Kidney (tissue), 13 donors: ENCODE measurements at regions not wholly inside any gene's neighbourhood (a gene's known extent, or its start where the extent isn't known, plus 50 kb on each side); places are given as distances from the start of the nearest gene placed in this dataset.

Source experiments
- DNase-seq, 5 donors: peaks; one replicate each; pipeline ENCODE4 v3.0.0-alpha.2; 2013 to 2020
- FAIRE-seq: peaks from 2 replicates; lab custom pipeline; 2012; peaks lifted over from hg19 to GRCh38; lab: Jason Lieb, UNC
- H3K27ac ChIP-seq, 2 donors: one replicate each; pipeline ENCODE4 v1.7.0; 2013; ENCODE audit warnings: low read depth in 2 of 2, low read length in 2 of 2, inconsistent platforms in 1 of 2
- H3K27me3 ChIP-seq: one replicate; pipeline ENCODE4 v1.7.1; 2013; ENCODE audit warnings: low read length, inconsistent platforms; ENCODE audit not compliant: control insufficient read depth, insufficient read depth
- H3K36me3 ChIP-seq, 3 donors: one replicate each; pipeline versions ENCODE4 v1.7.0 to v1.7.1; 2013; ENCODE audit warnings: low read length in 3 of 3, control low read depth in 1 of 3, inconsistent platforms in 1 of 3; ENCODE audit not compliant: insufficient read depth in 3 of 3, control insufficient read depth in 2 of 3
- H3K4me1 ChIP-seq, 3 donors: one replicate each; pipeline versions ENCODE4 v1.7.0 to v1.7.1; 2013; ENCODE audit warnings: low read length in 3 of 3, inconsistent platforms in 1 of 3, low read depth in 1 of 3; ENCODE audit not compliant: control insufficient read depth in 2 of 3, insufficient read depth in 2 of 3
- H3K4me3 ChIP-seq, 3 donors: one replicate each; pipeline versions ENCODE4 v1.7.0 to v1.8.1; 2013; ENCODE audit warnings: low read length in 3 of 3, control low read depth in 1 of 3, inconsistent platforms in 1 of 3
- H3K9ac ChIP-seq, 3 donors: one replicate each; pipeline versions ENCODE4 v1.7.0 to v1.7.1; 2013; ENCODE audit warnings: low read length in 3 of 3, control low read depth in 1 of 3, inconsistent platforms in 1 of 3
- H3K9me3 ChIP-seq, 3 donors: one replicate each; pipeline versions ENCODE4 v1.7.0 to v1.7.1; 2013; ENCODE audit warnings: low read length in 3 of 3, control low read depth in 1 of 3, inconsistent platforms in 1 of 3; ENCODE audit not compliant: control insufficient read depth in 2 of 3, insufficient read depth in 1 of 3
- intact Hi-C: fragments of 100-400 bp; cut with DNase I; formaldehyde crosslinking; loops from one replicate; pipeline ENCODE4 v1.11.1; 2022
- TF ChIP-seq, protein P1 (sequence below): IDR thresholded peaks from 3 replicates; pipeline ENCODE4 v1.5.1; 2012; ENCODE audit warnings: mild to moderate bottlenecking, moderate library complexity, borderline replicate concordance; ENCODE audit not compliant: insufficient read depth; ENCODE audit errors: extremely low read depth
- donor health status: control.
- donor health status: control.
- donor health status: control.
- donor health status: control.
- donor health status: control.
- donor health status: DM: yes; HTN: yes; CAD: no.
- donor health status: Normal renal cell carcinoma (clear cell type).

DNA sequence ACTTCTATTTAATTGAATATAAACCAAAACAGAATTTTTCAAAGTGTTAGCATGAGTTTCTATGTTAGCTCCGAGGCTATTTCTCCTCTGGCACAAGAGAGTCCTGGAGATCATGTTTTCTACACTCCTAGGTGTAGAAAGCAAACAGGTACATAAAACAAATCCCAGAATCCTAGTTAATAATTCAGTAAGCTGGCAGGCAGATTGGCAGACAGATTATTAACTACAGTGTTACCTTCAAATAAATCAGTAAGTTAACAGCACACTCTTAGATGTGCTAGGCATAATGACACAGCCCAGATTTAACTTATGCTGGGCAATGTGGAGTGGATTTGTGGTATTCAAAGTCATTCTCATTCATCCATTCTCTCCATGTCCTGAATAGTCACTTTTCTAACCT lies 282.8 kb upstream of the RPS23 start:
- DNase-seq (peak in 2 of 5 donors; percentile 22 to 30), FAIRE-seq (peak; percentile 62)
- Histone ChIP-seq H3K27me3 (no peaks in the 10 kb centered on the region), H3K27ac (peak overlapping the region; percentile 16 to 72), H3K36me3 (no peaks in the 10 kb centered on the region), H3K9me3 (no peaks in the 10 kb centered on the region), H3K4me1 (peaks cover 0 to 17% (median 3%) of the 10 kb centered on the region in 3 donors), H3K9ac (no peak overlapping the region), H3K4me3 (peak overlapping the region in 2 of 3 donors; percentile 28 to 29)
- TF ChIP-seq, protein P1, sequence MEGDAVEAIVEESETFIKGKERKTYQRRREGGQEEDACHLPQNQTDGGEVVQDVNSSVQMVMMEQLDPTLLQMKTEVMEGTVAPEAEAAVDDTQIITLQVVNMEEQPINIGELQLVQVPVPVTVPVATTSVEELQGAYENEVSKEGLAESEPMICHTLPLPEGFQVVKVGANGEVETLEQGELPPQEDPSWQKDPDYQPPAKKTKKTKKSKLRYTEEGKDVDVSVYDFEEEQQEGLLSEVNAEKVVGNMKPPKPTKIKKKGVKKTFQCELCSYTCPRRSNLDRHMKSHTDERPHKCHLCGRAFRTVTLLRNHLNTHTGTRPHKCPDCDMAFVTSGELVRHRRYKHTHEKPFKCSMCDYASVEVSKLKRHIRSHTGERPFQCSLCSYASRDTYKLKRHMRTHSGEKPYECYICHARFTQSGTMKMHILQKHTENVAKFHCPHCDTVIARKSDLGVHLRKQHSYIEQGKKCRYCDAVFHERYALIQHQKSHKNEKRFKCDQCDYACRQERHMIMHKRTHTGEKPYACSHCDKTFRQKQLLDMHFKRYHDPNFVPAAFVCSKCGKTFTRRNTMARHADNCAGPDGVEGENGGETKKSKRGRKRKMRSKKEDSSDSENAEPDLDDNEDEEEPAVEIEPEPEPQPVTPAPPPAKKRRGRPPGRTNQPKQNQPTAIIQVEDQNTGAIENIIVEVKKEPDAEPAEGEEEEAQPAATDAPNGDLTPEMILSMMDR = no peak
- intact Hi-C loops = no loop called here

DNA sequence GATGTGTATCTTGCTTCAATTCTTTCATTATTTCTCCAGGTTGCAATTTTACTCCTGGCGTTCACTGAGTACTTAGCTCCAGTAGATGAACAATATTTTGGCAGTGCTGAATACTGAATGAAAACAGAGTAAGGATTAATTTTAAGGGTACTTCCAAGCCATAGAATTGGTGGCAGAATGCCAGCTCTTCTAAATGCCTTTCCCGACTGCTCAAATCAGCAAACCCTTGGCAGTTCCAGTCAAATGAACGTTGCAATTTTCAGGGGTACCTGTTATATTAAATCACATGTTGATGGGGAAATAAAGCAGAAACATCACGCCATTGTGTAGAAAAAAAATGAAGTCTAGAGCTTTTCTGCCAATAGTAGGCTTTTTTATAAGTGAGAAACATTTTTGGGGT lies 282.4 kb upstream of the RPS23 start:
- FAIRE-seq (no peak), DNase-seq (peak in 2 of 5 donors; percentile 27 to 32)
- intact Hi-C loops = no loop called here
- peak overlapping the region in 2 of 3 donors; percentile 28 to 29 for H3K4me3 ChIP-seq
- no peaks in the 10 kb centered on the region for H3K27me3 ChIP-seq
- H3K36me3 ChIP-seq = no peaks in the 10 kb centered on the region
- H3K4me1 ChIP-seq = peaks cover 0 to 17% (median 3%) of the 10 kb centered on the region in 3 donors
- TF ChIP-seq, protein P1 = no peak
- no peak overlapping the region for H3K9ac ChIP-seq
- H3K9me3 ChIP-seq = no peaks in the 10 kb centered on the region
- H3K27ac ChIP-seq = peak overlapping the region; percentile 16 to 72

DNA sequence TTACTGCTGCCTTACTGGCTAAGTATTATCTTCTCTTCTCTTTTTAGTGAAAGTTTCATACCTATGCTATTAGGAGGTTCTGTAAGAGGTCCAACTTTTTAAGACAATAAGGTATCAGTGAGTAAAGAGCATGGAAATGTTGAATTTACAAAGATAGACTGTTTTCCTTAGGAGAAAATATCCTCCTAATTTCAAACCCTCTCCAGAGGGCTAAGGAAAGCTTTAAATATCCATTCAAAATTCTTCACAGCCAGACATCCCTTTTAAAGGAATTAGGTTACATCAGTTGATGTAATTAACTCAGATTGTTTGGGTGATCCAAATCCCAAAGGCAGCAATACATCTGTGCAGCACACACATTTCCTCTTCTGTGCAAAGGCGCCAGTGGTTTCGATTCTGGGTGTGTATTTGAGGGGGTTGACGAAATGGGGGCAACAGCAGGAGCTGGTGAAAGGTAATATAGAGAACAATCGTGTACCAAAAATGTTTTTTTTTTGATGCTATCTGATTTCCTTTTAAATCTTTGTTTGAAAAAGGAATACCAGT lies 273.8 kb upstream of the RPS23 start:
- intact Hi-C loops = no loop called here
- no peaks in the 10 kb centered on the region for H3K36me3 ChIP-seq
- H3K27ac ChIP-seq = no peak overlapping the region
- H3K4me3 ChIP-seq = no peak overlapping the region
- peak in 2 of 5 donors; percentile 10 to 33 for DNase-seq
- H3K4me1 ChIP-seq = no peaks in the 10 kb centered on the region
- no peaks in the 10 kb centered on the region for H3K27me3 ChIP-seq
- no peak for FAIRE-seq
- TF ChIP-seq, protein P1 = no peak
- no peaks in the 10 kb centered on the region for H3K9me3 ChIP-seq
- H3K9ac ChIP-seq = no peak overlapping the region

DNA sequence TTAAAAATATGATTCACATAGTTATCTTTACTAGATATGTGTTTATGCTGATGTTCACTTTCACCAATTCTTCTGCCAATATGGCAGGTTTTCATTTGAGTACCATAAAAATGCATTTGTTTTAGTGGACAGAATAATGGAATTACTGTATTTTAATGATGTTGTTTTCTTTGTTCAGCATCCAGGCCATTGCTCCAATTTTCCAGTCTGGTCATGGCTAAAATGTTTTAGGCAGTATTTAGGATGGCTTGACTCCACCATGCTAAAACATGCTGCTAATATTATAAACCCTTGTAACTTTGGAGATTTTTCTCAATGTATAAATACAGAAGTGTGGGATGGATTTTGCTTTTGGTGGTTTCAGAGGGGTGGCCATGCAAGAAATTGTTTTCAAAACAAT lies 273.0 kb upstream of the RPS23 start:
- FAIRE-seq (no peak), DNase-seq (peak in 1 of 5 donors; percentile 12)
- H3K27me3 ChIP-seq = no peaks in the 10 kb centered on the region
- intact Hi-C loops = no loop called here
- H3K9ac ChIP-seq = no peak overlapping the region
- no peaks in the 10 kb centered on the region for H3K36me3 ChIP-seq
- H3K4me3 ChIP-seq = no peak overlapping the region
- H3K4me1 ChIP-seq = no peaks in the 10 kb centered on the region
- TF ChIP-seq, protein P1 = no peak
- H3K27ac ChIP-seq = no peak overlapping the region
- no peaks in the 10 kb centered on the region for H3K9me3 ChIP-seq
